ENCODE measurements at regions not wholly inside any gene's neighbourhood (a gene's known extent, or its start where the extent isn't known, plus 50 kb on each side); places are given as distances from the start of the nearest gene placed in this dataset.

GRCh38 chr18:67919316-67919715, 402.8 kb upstream of the DSEL start:
- no peak for TF ChIP-seq POLR2A (IDR thresholded peaks at IDR 0.05; ENCODE audit: extremely low read depth, insufficient read length)
- TF ChIP-seq CTCF (IDR thresholded peaks at IDR 0.05; ENCODE audit: low read depth, low read length) = no peak
